Body of pancreas (tissue), 4 donors: ENCODE measurements at regions not wholly inside any gene's neighbourhood (a gene's known extent, or its start where the extent isn't known, plus 50 kb on each side); places are given as distances from the start of the nearest gene placed in this dataset.

ENCODE experiments used
- CTCF ChIP-seq, 7 experiments: fragments of 450-650 bp in 4 of 7; fragments of 200-600 bp in 3 of 7; sonication (generic) in 3 of 7; IDR thresholded peaks; one replicate each; pipeline ENCODE4 v1.5.1; 2016 to 2019; ENCODE audit warnings: antibody characterized with exemption in 7 of 7
- POLR2A ChIP-seq, 3 donors: fragments of 450-650 bp; IDR thresholded peaks; one replicate each; pipeline ENCODE4 v1.6.1; 2016; ENCODE audit warnings: antibody characterized with exemption in 3 of 3, mild to moderate bottlenecking in 2 of 3

GRCh38 chr6:56695702-56696101 is 53.0 kb upstream of the DST start:
- TF ChIP-seq CTCF (IDR thresholded peaks at IDR 0.05): no peak
- TF ChIP-seq POLR2A (IDR thresholded peaks at IDR 0.05): no peak
